Glutamatergic neuron (in vitro differentiated cells): ENCODE measurements at regions not wholly inside any gene's neighbourhood (a gene's known extent, or its start where the extent isn't known, plus 50 kb on each side); places are given as distances from the start of the nearest gene placed in this dataset.
"Not testable (repeated sequence)": the region's sequence is repeated elsewhere in the genome, so short reads cannot be mapped to it uniquely, and the experiment has no call there.

ENCODE experiments used
- DNase-seq: peaks from one replicate; pipeline ENCODE4 v3.0.0; 2022
- H3K27ac Mint-ChIP-seq: one replicate; pipeline ENCODE4 v1.8.0; 2020; ENCODE audit warnings: mild to moderate bottlenecking, mixed read lengths, inconsistent platforms; ENCODE audit not compliant: unreplicated experiment
- H3K27me3 Mint-ChIP-seq: one replicate; pipeline ENCODE4 v1.8.0; 2020; ENCODE audit warnings: mild to moderate bottlenecking, moderate library complexity, mixed read lengths, inconsistent platforms; ENCODE audit not compliant: unreplicated experiment
- H3K36me3 Mint-ChIP-seq: one replicate; pipeline ENCODE4 v1.8.0; 2020; ENCODE audit warnings: mild to moderate bottlenecking, mixed read lengths, inconsistent platforms; ENCODE audit not compliant: unreplicated experiment
- H3K4me1 Mint-ChIP-seq: one replicate; pipeline ENCODE4 v1.8.0; 2020; ENCODE audit warnings: mild to moderate bottlenecking, low read depth, mixed read lengths, inconsistent platforms; ENCODE audit not compliant: unreplicated experiment
- H3K4me3 Mint-ChIP-seq: one replicate; pipeline ENCODE4 v1.8.0; 2020; ENCODE audit warnings: mild to moderate bottlenecking, mixed read lengths, inconsistent platforms; ENCODE audit not compliant: unreplicated experiment
- H3K9me3 Mint-ChIP-seq: one replicate; pipeline ENCODE4 v1.8.0; 2020; ENCODE audit warnings: mild to moderate bottlenecking, moderate library complexity, mixed read lengths, inconsistent platforms; ENCODE audit not compliant: unreplicated experiment
- CTCF ChIP-seq: fragments of 200-600 bp; sonication (generic); IDR thresholded peaks from one replicate; pipeline ENCODE4 v1.5.0; 2021; ENCODE audit not compliant: partially characterized antibody, unreplicated experiment

GRCh38 chr12:127046467-127046866 lies 1220.5 kb upstream of the TMEM132C start:
- H3K36me3 Mint-ChIP-seq, result no peaks in the 10 kb centered on the region
- H3K27ac Mint-ChIP-seq, result no peak overlapping the region
- no peak for DNase-seq
- no peaks in the 10 kb centered on the region for H3K27me3 Mint-ChIP-seq
- H3K4me1 Mint-ChIP-seq, result no peaks in the 10 kb centered on the region
- peaks cover 4% of the 10 kb centered on the region for H3K9me3 Mint-ChIP-seq
- no peak for TF ChIP-seq CTCF
- H3K4me3 Mint-ChIP-seq, result no peak overlapping the region

DNA sequence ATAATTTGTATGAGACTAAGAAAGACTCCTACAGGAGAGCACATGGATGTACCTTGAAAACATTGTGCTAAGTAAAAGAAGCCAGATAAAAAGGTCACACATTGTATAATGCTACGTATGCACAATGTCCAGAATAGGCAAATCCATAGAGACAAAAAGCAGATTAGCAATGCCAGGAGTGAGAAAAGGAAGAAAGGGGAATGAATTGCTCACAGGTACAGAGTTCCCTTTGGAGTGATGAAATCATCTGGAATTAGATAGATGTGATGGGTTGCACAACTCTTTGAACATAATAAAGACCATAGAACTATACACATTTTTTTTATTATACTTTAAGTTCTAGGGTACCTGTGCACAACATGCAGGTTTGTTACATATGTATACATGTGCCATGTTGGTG lies 1218.9 kb upstream of the TMEM132C start:
- Mint-ChIP-seq H3K4me1 (peaks cover 1% of the 10 kb centered on the region), H3K36me3 (no peaks in the 10 kb centered on the region), H3K4me3 (no peak overlapping the region), H3K27me3 (no peaks in the 10 kb centered on the region), H3K9me3 (peaks cover 4% of the 10 kb centered on the region), H3K27ac (no peak overlapping the region)
- DNase-seq, result no peak
- TF ChIP-seq CTCF, result no peak

GRCh38 chr12:127048525-127048924 lies 1218.4 kb upstream of the TMEM132C start:
- not testable (repeated sequence) for DNase-seq, H3K36me3 Mint-ChIP-seq, H3K27me3 Mint-ChIP-seq, H3K9me3 Mint-ChIP-seq, H3K4me3 Mint-ChIP-seq, H3K4me1 Mint-ChIP-seq, H3K27ac Mint-ChIP-seq

DNA sequence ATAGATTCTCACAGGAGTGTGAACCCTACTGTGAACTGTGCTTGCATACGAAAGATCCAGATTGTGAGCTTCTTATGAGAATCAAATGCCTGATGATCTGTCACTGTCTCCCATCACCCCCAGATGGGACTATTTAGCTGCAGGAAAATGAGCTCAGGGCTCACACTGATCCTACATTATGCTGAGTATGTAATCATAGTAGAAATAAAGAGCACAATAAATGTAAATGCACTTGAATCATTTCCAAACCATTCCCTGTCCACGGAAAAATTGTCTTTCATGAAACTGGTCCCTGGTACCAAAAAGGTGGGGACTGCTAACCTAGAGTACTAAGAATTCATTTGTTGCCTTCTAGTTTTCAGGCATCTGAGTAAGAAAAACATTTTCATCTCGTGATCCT lies 1215.8 kb upstream of the TMEM132C start:
- H3K9me3 Mint-ChIP-seq, result peaks cover 1% of the 10 kb centered on the region
- H3K27ac Mint-ChIP-seq, result no peak overlapping the region
- H3K36me3 Mint-ChIP-seq, result no peaks in the 10 kb centered on the region
- H3K4me3 Mint-ChIP-seq, result no peak overlapping the region
- peaks cover 1% of the 10 kb centered on the region for H3K4me1 Mint-ChIP-seq
- H3K27me3 Mint-ChIP-seq, result no peaks in the 10 kb centered on the region
- TF ChIP-seq CTCF, result no peak
- DNase-seq, result no peak

GRCh38 chr12:127052511-127053232 lies 1214.3 kb upstream of the TMEM132C start:
- Mint-ChIP-seq H3K36me3 (no peaks in the 10 kb centered on the region), H3K4me3 (no peak overlapping the region), H3K4me1 (peaks cover 1% of the 10 kb centered on the region), H3K27me3 (no peaks in the 10 kb centered on the region), H3K9me3 (no peaks in the 10 kb centered on the region), H3K27ac (no peak overlapping the region)
- DNase-seq, result no peak
- TF ChIP-seq CTCF, result no peak
